CD4-positive, alpha-beta memory T cell (primary cell): ENCODE measurements at regions not wholly inside any gene's neighbourhood (a gene's known extent, or its start where the extent isn't known, plus 50 kb on each side); places are given as distances from the start of the nearest gene placed in this dataset.
A peak's percentile ranks its signal among the peaks of the same experiment; 100 is the strongest.

Experiments used
- CTCF ChIA-PET: fragments of 350-600 bp; sonication (Branson Sonifier 250); formaldehyde crosslinking; loops from one replicate; lab custom pipeline; 2021; ENCODE audit warnings: inconsistent platforms; ENCODE audit not compliant: partially characterized antibody; lab: Charles Lee
- POLR2A ChIA-PET: fragments of 350-600 bp; sonication (Branson Sonifier 250); formaldehyde crosslinking; loops from one replicate; lab custom pipeline; 2021; ENCODE audit not compliant: partially characterized antibody; lab: Charles Lee
- DNase-seq, 5 donors: peaks; one replicate each; pipeline versions ENCODE4 v3.0.0 to v3.0.0-alpha.2; 2020 to 2022; ENCODE audit warnings: mixed read lengths in 1 of 5
- H3K27ac ChIP-seq: one replicate; pipeline ENCODE4 v1.7.0; 2013; ENCODE audit warnings: low read depth, low read length
- H3K27me3 ChIP-seq: 2 replicates; pipeline ENCODE4 v1.7.0; 2013; ENCODE audit warnings: mild to moderate bottlenecking, low read length, moderate library complexity; ENCODE audit not compliant: insufficient read depth
- H3K36me3 ChIP-seq: 2 replicates; pipeline ENCODE4 v1.7.0; 2013; ENCODE audit warnings: mild to moderate bottlenecking, low read length, moderate library complexity; ENCODE audit not compliant: insufficient read depth
- H3K4me1 ChIP-seq: 2 replicates; pipeline ENCODE4 v1.7.0; 2013; ENCODE audit warnings: mild to moderate bottlenecking, low read length, moderate library complexity; ENCODE audit not compliant: insufficient read depth
- H3K4me3 ChIP-seq, 2 donors: one replicate each; pipeline ENCODE4 v1.7.0; 2013; ENCODE audit warnings: low read length in 2 of 2, mild to moderate bottlenecking in 1 of 2
- H3K9me3 ChIP-seq, 2 donors: one replicate each; pipeline ENCODE4 v1.7.0; 2013; ENCODE audit warnings: low read length in 2 of 2, control low read depth in 1 of 2; ENCODE audit not compliant: control insufficient read depth in 1 of 2
- H3K27ac Mint-ChIP-seq, 7 donors: one replicate each; pipeline ENCODE4 v1.8.0; 2020 to 2021; ENCODE audit warnings: mixed read lengths in 7 of 7, mild to moderate bottlenecking in 6 of 7, inconsistent platforms in 3 of 7, moderate library complexity in 3 of 7
- H3K27me3 Mint-ChIP-seq, 2 donors: one replicate each; pipeline ENCODE4 v1.8.0; 2020 to 2021; ENCODE audit warnings: mixed read lengths in 2 of 2
- H3K36me3 Mint-ChIP-seq, 2 donors: one replicate each; pipeline ENCODE4 v1.8.0; 2020 to 2021; ENCODE audit warnings: mixed read lengths in 2 of 2, inconsistent platforms in 1 of 2, mild to moderate bottlenecking in 1 of 2
- H3K4me1 Mint-ChIP-seq, 4 donors: one replicate each; pipeline ENCODE4 v1.8.0; 2020 to 2021; ENCODE audit warnings: mixed read lengths in 4 of 4, mild to moderate bottlenecking in 1 of 4
- H3K4me3 Mint-ChIP-seq, 8 donors: one replicate each; pipeline ENCODE4 v1.8.0; 2020 to 2021; ENCODE audit warnings: mixed read lengths in 8 of 8, mild to moderate bottlenecking in 7 of 8, moderate library complexity in 6 of 8, inconsistent platforms in 3 of 8
- H3K9me3 Mint-ChIP-seq, 8 donors: one replicate each; pipeline ENCODE4 v1.8.0; 2020 to 2021; ENCODE audit warnings: mixed read lengths in 8 of 8, mild to moderate bottlenecking in 5 of 8, inconsistent platforms in 3 of 8, moderate library complexity in 1 of 8
- intact Hi-C: fragments of 100-400 bp; cut with micrococcal nuclease; formaldehyde crosslinking; loops from one replicate; pipeline ENCODE4 v1.15.1; 2023

- no peak for DNase-seq
- Mint-ChIP-seq H3K27ac (peak overlapping the region in 1 of 7 donors; percentile 8), H3K4me3 (no peak overlapping the region), H3K36me3 (no peaks in the 10 kb centered on the region), H3K27me3 (peaks cover 7% of the 10 kb centered on the region in 2 donors), H3K9me3 (peaks cover 0 to 2% (median 0%) of the 10 kb centered on the region in 8 donors), H3K4me1 (no peaks in the 10 kb centered on the region)
- Histone ChIP-seq H3K9me3 (no peaks in the 10 kb centered on the region), H3K4me3 (no peak overlapping the region), H3K27me3 (no peaks in the 10 kb centered on the region), H3K4me1 (no peaks in the 10 kb centered on the region), H3K27ac (no peak overlapping the region), H3K36me3 (no peaks in the 10 kb centered on the region)
- intact Hi-C loops: no loop called here
- POLR2A ChIA-PET: no interaction called here
- CTCF ChIA-PET: no interaction called here
Observed at GRCh38 chr14:101065696-101066694, 162.5 kb upstream of the RTL1 start.

DNA sequence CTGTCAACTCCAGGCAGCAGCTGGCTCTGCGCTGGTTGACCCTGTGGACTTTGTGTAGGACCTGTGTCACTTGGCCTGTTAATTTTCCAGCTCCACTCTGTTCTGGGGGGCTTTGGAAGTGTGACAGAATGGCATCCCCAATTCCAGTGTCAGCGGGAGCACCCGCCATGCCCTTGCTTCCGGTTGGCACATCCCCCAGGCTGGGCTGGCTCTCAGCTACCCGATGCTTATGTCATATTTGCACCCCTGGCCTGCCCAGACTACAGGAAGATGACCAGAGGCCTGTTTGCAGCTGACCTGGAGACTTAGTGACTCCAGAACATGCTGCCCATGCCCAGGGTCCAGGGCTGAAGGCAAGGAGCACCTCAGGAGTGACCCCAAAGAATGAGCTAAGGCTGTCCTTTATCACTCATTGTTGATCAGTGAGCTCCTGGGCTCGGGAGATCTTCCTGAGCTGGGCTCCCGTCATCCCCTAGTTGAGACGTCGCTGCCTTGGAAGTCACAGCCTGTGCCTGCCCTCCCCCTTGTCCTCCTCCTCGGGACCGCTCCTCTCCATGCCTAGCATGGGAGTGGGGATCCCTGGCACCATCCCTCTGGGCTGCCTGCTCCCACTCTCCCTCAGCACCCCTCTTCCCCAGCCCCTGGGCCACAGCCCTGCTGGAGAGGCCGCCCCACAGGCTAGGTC is 163.4 kb upstream of the RTL1 start:
- H3K9me3 ChIP-seq: no peaks in the 10 kb centered on the region
- H3K4me3 Mint-ChIP-seq: no peak overlapping the region
- ChIA-PET CTCF (no interaction called here), POLR2A (no interaction called here)
- no peaks in the 10 kb centered on the region for H3K36me3 ChIP-seq
- peaks cover 0 to 2% (median 0%) of the 10 kb centered on the region in 8 donors for H3K9me3 Mint-ChIP-seq
- no peaks in the 10 kb centered on the region for H3K36me3 Mint-ChIP-seq
- H3K27ac ChIP-seq: no peak overlapping the region
- no peak overlapping the region for H3K4me3 ChIP-seq
- intact Hi-C loops: no loop called here
- H3K27me3 Mint-ChIP-seq: peaks cover 6 to 7% of the 10 kb centered on the region in 2 donors
- H3K27me3 ChIP-seq: no peaks in the 10 kb centered on the region
- H3K4me1 Mint-ChIP-seq: no peaks in the 10 kb centered on the region
- no peak overlapping the region for H3K27ac Mint-ChIP-seq
- no peaks in the 10 kb centered on the region for H3K4me1 ChIP-seq
- no peak for DNase-seq

DNA sequence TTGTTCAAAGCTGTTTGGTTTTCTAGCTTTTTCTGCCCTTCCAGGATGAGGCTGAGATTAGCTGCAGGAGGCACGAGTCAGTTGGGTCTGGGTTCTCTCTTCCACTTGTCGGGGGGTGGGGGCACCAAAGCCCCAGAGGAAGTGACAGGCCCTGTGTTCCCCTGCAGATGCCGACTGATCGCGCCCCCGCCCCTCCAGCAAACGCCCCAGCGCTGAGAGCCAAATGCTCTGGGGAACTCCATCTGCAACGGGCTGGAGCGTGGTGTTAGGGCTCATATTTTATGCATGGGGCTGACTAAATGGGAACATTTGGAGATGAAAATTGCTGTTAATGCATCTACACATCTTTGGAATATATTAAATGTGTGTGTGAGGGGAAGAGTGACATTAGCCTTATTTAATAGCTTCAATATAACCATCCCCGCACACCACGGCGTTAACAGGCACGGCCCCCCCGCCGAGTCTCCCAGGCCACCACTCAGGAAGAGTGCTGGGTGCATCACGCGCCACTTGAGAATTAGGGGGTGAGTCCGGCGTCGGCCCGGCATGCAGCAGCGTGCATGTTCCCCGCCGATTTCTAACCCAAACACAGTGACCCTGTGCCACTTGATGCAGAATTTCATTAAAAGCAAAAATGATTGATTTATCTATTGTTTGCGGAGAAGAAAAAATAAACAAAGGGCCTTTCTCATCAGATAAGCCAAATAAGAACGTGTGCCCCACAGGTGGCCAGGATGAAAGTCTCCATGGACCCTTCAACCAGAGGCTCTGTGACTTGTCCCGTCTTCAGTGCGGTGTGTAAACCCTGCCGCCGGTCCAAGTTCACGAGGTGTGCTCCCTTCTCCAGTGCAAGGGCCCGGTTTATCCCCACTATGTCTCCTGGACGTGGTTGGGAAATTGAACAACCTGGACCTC is 165.0 kb upstream of the RTL1 start:
- POLR2A ChIA-PET: no interaction called here
- Mint-ChIP-seq H3K9me3 (peaks cover 0 to 2% (median 0%) of the 10 kb centered on the region in 8 donors), H3K27ac (no peak overlapping the region), H3K4me3 (no peak overlapping the region), H3K36me3 (no peaks in the 10 kb centered on the region), H3K4me1 (no peaks in the 10 kb centered on the region), H3K27me3 (peaks cover 6 to 7% of the 10 kb centered on the region in 2 donors)
- Histone ChIP-seq H3K4me3 (no peak overlapping the region), H3K4me1 (no peaks in the 10 kb centered on the region), H3K9me3 (no peaks in the 10 kb centered on the region), H3K36me3 (no peaks in the 10 kb centered on the region), H3K27me3 (no peaks in the 10 kb centered on the region), H3K27ac (no peak overlapping the region)
- DNase-seq: no peak
- CTCF ChIA-PET: no interaction called here
- intact Hi-C loops: no loop called here

GRCh38 chr14:101069228-101069549 is 165.7 kb upstream of the RTL1 start:
- Histone ChIP-seq H3K9me3 (no peaks in the 10 kb centered on the region), H3K4me1 (no peaks in the 10 kb centered on the region), H3K36me3 (no peaks in the 10 kb centered on the region), H3K27ac (no peak overlapping the region), H3K4me3 (no peak overlapping the region), H3K27me3 (no peaks in the 10 kb centered on the region)
- H3K9me3 Mint-ChIP-seq: peaks cover 0 to 2% (median 0%) of the 10 kb centered on the region in 8 donors
- H3K4me1 Mint-ChIP-seq: no peaks in the 10 kb centered on the region
- H3K36me3 Mint-ChIP-seq: no peaks in the 10 kb centered on the region
- intact Hi-C loops: no loop called here
- ChIA-PET POLR2A (no interaction called here), CTCF (no interaction called here)
- H3K4me3 Mint-ChIP-seq: no peak overlapping the region
- DNase-seq: no peak
- H3K27me3 Mint-ChIP-seq: peaks cover 7 to 9% of the 10 kb centered on the region in 2 donors
- no peak overlapping the region for H3K27ac Mint-ChIP-seq

- H3K27ac Mint-ChIP-seq: no peak overlapping the region
- peaks cover 0 to 2% (median 0%) of the 10 kb centered on the region in 8 donors for H3K9me3 Mint-ChIP-seq
- no peaks in the 10 kb centered on the region for H3K36me3 ChIP-seq
- H3K4me3 Mint-ChIP-seq: no peak overlapping the region
- H3K4me3 ChIP-seq: no peak overlapping the region
- peaks cover 7 to 13% of the 10 kb centered on the region in 2 donors for H3K27me3 Mint-ChIP-seq
- no peaks in the 10 kb centered on the region for H3K4me1 ChIP-seq
- no peaks in the 10 kb centered on the region for H3K9me3 ChIP-seq
- intact Hi-C loops: no loop called here
- no peaks in the 10 kb centered on the region for H3K36me3 Mint-ChIP-seq
- DNase-seq: no peak
- no peaks in the 10 kb centered on the region for H3K4me1 Mint-ChIP-seq
- no peak overlapping the region for H3K27ac ChIP-seq
- POLR2A ChIA-PET: no interaction called here
- no peaks in the 10 kb centered on the region for H3K27me3 ChIP-seq
- CTCF ChIA-PET: no interaction called here
Observed at GRCh38 chr14:101069666-101070362, 166.3 kb upstream of the RTL1 start.

DNA sequence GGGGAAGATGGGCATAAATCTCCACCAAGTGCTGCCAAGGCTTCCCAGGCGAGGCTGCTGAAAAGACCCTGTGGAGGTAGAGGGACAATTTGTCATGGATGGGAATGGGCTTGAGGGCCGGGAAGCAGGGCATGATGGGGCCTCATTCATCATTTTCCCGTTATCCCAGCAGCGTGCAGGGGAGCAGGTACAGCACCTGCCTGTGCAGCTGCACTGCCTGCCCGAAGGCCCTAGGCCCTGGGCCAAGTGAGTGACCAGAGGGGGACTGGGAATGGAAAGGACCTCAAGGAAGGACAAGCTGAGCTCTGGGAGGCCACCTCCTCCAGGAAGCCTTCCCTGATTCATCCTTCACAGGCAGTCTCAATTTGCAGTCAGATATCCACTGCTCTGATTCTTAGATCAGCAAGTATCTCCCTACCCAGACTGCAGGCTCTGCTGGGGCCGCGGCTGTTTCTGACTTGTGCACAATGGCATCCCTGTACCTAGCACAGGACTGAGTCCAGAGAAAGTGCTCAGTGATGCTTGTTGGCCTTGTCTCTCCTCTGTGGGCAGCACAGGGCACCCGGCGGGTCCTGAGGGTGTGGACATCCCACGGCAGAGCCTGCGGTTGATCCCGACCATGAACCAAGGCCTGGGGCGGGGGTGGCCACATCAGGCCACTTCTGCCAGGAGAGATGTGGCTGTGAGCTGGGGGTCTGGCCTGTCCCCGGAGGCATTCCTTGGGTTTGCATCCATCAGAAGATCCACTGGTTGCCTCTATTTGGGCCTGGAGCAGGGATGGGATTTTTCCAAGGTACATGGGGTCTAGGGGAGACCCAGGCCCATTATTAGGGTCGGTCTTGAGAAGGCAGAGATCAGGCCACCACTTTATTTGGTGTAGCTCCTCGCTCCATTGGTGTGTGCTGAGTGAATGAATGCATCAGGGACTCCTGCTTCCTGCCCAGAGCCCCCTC is 167.3 kb upstream of the RTL1 start:
- intact Hi-C loops: no loop called here
- Mint-ChIP-seq H3K4me3 (no peak overlapping the region), H3K27ac (no peak overlapping the region), H3K4me1 (no peaks in the 10 kb centered on the region), H3K9me3 (peaks cover 0 to 2% (median 0%) of the 10 kb centered on the region in 8 donors), H3K27me3 (peaks cover 12 to 18% of the 10 kb centered on the region in 2 donors), H3K36me3 (no peaks in the 10 kb centered on the region)
- Histone ChIP-seq H3K27ac (no peak overlapping the region), H3K27me3 (no peaks in the 10 kb centered on the region), H3K36me3 (no peaks in the 10 kb centered on the region), H3K4me1 (no peaks in the 10 kb centered on the region), H3K9me3 (no peaks in the 10 kb centered on the region), H3K4me3 (no peak overlapping the region)
- ChIA-PET POLR2A (no interaction called here), CTCF (no interaction called here)
- no peak for DNase-seq
